ENCODE measurements at regions not wholly inside any gene's neighbourhood (a gene's known extent, or its start where the extent isn't known, plus 50 kb on each side); places are given as distances from the start of the nearest gene placed in this dataset.
"Not testable (repeated sequence)": the region's sequence is repeated elsewhere in the genome, so short reads cannot be mapped to it uniquely, and the experiment has no call there.

- Histone ChIP-seq H3K4me3 (no peak overlapping the region), H3K4me1 (no peaks in the 10 kb centered on the region), H3K36me3 (no peaks in the 10 kb centered on the region), H3K9me3 (no peaks in the 10 kb centered on the region), H3K27me3 (no peaks in the 10 kb centered on the region), H3K27ac (no peak overlapping the region)
- no peak for DNase-seq (ENCODE audit: extremely low spot score in 2 of 2)
- TF ChIP-seq POLR2AphosphoS5 (IDR thresholded peaks at IDR 0.05; ENCODE audit: insufficient read depth in 1 of 2, low read depth in 1 of 2) (no peak), CTCF (IDR thresholded peaks at IDR 0.05) (no peak), POLR2A (IDR thresholded peaks at IDR 0.05) (no peak)
- intact Hi-C loops (cut with DNase I), result no loop called here
Measured at GRCh38 chr13:104936304-104936703, 1599.2 kb downstream of the EFNB2 start.

- H3K9me3 ChIP-seq; H3K27ac ChIP-seq; intact Hi-C loops (cut with DNase I); H3K4me1 ChIP-seq; H3K36me3 ChIP-seq; H3K4me3 ChIP-seq; DNase-seq (ENCODE audit: extremely low spot score in 2 of 2); H3K27me3 ChIP-seq: not testable (repeated sequence)
Measured at GRCh38 chr13:104920513-104920912, 1614.9 kb downstream of the EFNB2 start.

GRCh38 chr13:104920091-104920490, 1615.4 kb downstream of the EFNB2 start:
- Histone ChIP-seq H3K4me3 (no peak overlapping the region), H3K27ac (no peak overlapping the region), H3K4me1 (no peaks in the 10 kb centered on the region), H3K36me3 (no peaks in the 10 kb centered on the region), H3K27me3 (no peaks in the 10 kb centered on the region), H3K9me3 (no peaks in the 10 kb centered on the region)
- no peak for DNase-seq (ENCODE audit: extremely low spot score in 2 of 2)
- TF ChIP-seq POLR2A (IDR thresholded peaks at IDR 0.05) (no peak), POLR2AphosphoS5 (IDR thresholded peaks at IDR 0.05; ENCODE audit: insufficient read depth in 1 of 2, low read depth in 1 of 2) (no peak), CTCF (IDR thresholded peaks at IDR 0.05) (no peak)
- intact Hi-C loops (cut with DNase I), result no loop called here

- no peaks in the 10 kb centered on the region for H3K4me1 ChIP-seq
- H3K9me3 ChIP-seq, result no peaks in the 10 kb centered on the region
- no peak overlapping the region for H3K27ac ChIP-seq
- DNase-seq (ENCODE audit: extremely low spot score in 2 of 2), result no peak
- no peaks in the 10 kb centered on the region for H3K36me3 ChIP-seq
- no peaks in the 10 kb centered on the region for H3K27me3 ChIP-seq
- no peak for TF ChIP-seq CTCF (IDR thresholded peaks at IDR 0.05)
- TF ChIP-seq POLR2AphosphoS5 (IDR thresholded peaks at IDR 0.05; ENCODE audit: insufficient read depth in 1 of 2, low read depth in 1 of 2), result no peak
- TF ChIP-seq POLR2A (IDR thresholded peaks at IDR 0.05), result no peak
- intact Hi-C loops (cut with DNase I), result no loop called here
- H3K4me3 ChIP-seq, result no peak overlapping the region
Measured at GRCh38 chr13:104900191-104900817, 1635.2 kb downstream of the EFNB2 start.

GRCh38 chr13:104898484-104898883, 1637.0 kb downstream of the EFNB2 start:
- Histone ChIP-seq H3K4me3 (no peak overlapping the region), H3K27me3 (no peaks in the 10 kb centered on the region), H3K27ac (no peak overlapping the region), H3K9me3 (no peaks in the 10 kb centered on the region), H3K4me1 (no peaks in the 10 kb centered on the region), H3K36me3 (no peaks in the 10 kb centered on the region)
- intact Hi-C loops (cut with DNase I), result no loop called here
- DNase-seq (ENCODE audit: extremely low spot score in 2 of 2), result no peak
- no peak for TF ChIP-seq CTCF (IDR thresholded peaks at IDR 0.05)
- no peak for TF ChIP-seq POLR2AphosphoS5 (IDR thresholded peaks at IDR 0.05; ENCODE audit: insufficient read depth in 1 of 2, low read depth in 1 of 2)
- TF ChIP-seq POLR2A (IDR thresholded peaks at IDR 0.05), result no peak

Data from vagina (tissue), 2 donors.